HCT116 (cell line): ENCODE measurements at regions not wholly inside any gene's neighbourhood (a gene's known extent, or its start where the extent isn't known, plus 50 kb on each side); places are given as distances from the start of the nearest gene placed in this dataset.

Experiments
- ATAC-seq: fragments of 200-7000 bp; cut with Tn5 transposase; 2 replicates; pipeline ENCODE4 v1.9.1; 2020; ENCODE audit warnings: mild to moderate bottlenecking, moderate library complexity
- BruUV-seq: library from RNA; stranded (reverse); fragments of 400-500 nt; replicated peaks from 2 replicates; lab custom pipeline; 2021; lab: Mats Ljungman, UMichigan
- CTCF ChIA-PET: fragments of 300-600 bp; sonication (Branson Sonifier 250); formaldehyde crosslinking; loops from one replicate; lab custom pipeline; 2021; ENCODE audit warnings: antibody characterized with exemption; lab: Charles Lee
- POLR2A ChIA-PET: fragments of 300-600, 350-600 bp; sonication (Branson Sonifier 250); formaldehyde crosslinking; loops from one replicate; lab custom pipeline; 2021; ENCODE audit warnings: antibody characterized with exemption; lab: Charles Lee
- RAD21 ChIA-PET, 2 experiments: fragments of 300-600 bp; sonication (Branson Sonifier 250); formaldehyde crosslinking; loops; one replicate each; lab custom pipeline; 2023; ENCODE audit warnings: low total read pairs in 2 of 2; ENCODE audit not compliant: uncharacterized antibody in 2 of 2, unreplicated experiment in 2 of 2, low non-redundant PET in 1 of 2; lab: Charles Lee
- DNase-seq: peaks from one replicate; pipeline ENCODE4 v3.0.0-alpha.2; 2010; ENCODE audit warnings: low read depth, low spot score
- H2AFZ ChIP-seq: fragments of 200-600 bp; shearing (Covaris generic), sonication (generic); 2 replicates; pipeline ENCODE4 v1.6.1; 2017; ENCODE audit warnings: low read depth, mixed run types, mixed read lengths, antibody characterized with exemption, low read length; ENCODE audit not compliant: poor library complexity, severe bottlenecking
- H3K27ac ChIP-seq: 2 replicates; pipeline ENCODE4 v1.5.1; 2012; ENCODE audit warnings: low read depth, low read length
- H3K27me3 ChIP-seq: fragments of 200-600 bp; sonication (generic); 2 replicates; pipeline ENCODE4 v1.6.1; 2016; ENCODE audit warnings: mixed run types, low read length, mixed read lengths; ENCODE audit not compliant: insufficient read depth
- H3K36me3 ChIP-seq, 2 experiments: fragments of 200-500 bp in 1 of 2; fragments of 200-600 bp in 1 of 2; sonication (Bioruptor generic) in 1 of 2; sonication (generic) in 1 of 2; 2 replicates each; pipeline versions ENCODE4 v1.5.1 to v1.6.1; 2014 to 2016; ENCODE audit warnings: low read length in 2 of 2, inconsistent platforms in 1 of 2, mixed read lengths in 1 of 2, mixed run types in 1 of 2; ENCODE audit not compliant: insufficient read depth in 2 of 2, control insufficient read depth in 1 of 2
- H3K4me1 ChIP-seq, 2 experiments: fragments of 200-600 bp in 1 of 2; sonication (generic) in 1 of 2; 2 replicates each; pipeline versions ENCODE4 v1.5.1 to v1.6.1; 2012 to 2017; ENCODE audit warnings: low read length in 2 of 2, inconsistent platforms in 1 of 2, mild to moderate bottlenecking in 1 of 2, mixed read lengths in 1 of 2, mixed run types in 1 of 2, moderate library complexity in 1 of 2; ENCODE audit not compliant: insufficient read depth in 2 of 2, control insufficient read depth in 1 of 2
- H3K4me2 ChIP-seq: fragments of 200-600 bp; sonication (generic); 2 replicates; pipeline ENCODE4 v1.6.1; 2017; ENCODE audit warnings: mixed run types, low read length, mixed read lengths
- H3K4me3 ChIP-seq, 2 experiments: fragments of 200-600 bp in 1 of 2; sonication (generic) in 1 of 2; replicated peaks in 1 of 2; 2 replicates each; pipeline ENCODE4 v1.5.1; 2011 to 2016; ENCODE audit warnings: low read length in 2 of 2, control low read depth in 1 of 2, low read depth in 1 of 2, mild to moderate bottlenecking in 1 of 2, mixed read lengths in 1 of 2, mixed run types in 1 of 2
- H3K79me2 ChIP-seq: fragments of 200-600 bp; sonication (generic); 2 replicates; pipeline ENCODE4 v1.6.1; 2017; ENCODE audit warnings: mild to moderate bottlenecking, mixed run types, low read length, moderate library complexity, mixed read lengths; ENCODE audit not compliant: insufficient read depth
- H3K9ac ChIP-seq: fragments of 200-600 bp; sonication (generic); 2 replicates; pipeline ENCODE4 v1.6.1; 2016; ENCODE audit warnings: low read length, mixed read lengths
- H3K9me2 ChIP-seq: fragments of 200-600 bp; sonication (generic), shearing (Covaris generic); 2 replicates; pipeline ENCODE4 v1.6.1; 2017; ENCODE audit warnings: mixed run types, mild to moderate bottlenecking, moderate library complexity; ENCODE audit not compliant: insufficient read depth
- H3K9me3 ChIP-seq, 2 experiments: fragments of 200-500 bp in 1 of 2; fragments of 200-600 bp in 1 of 2; sonication (Bioruptor generic) in 1 of 2; sonication (generic) in 1 of 2; 2 replicates each; pipeline ENCODE4 v1.6.1; 2014 to 2017; ENCODE audit warnings: low read length in 2 of 2, mixed read lengths in 2 of 2, inconsistent platforms in 1 of 2, low read depth in 1 of 2, mild to moderate bottlenecking in 1 of 2, mixed run types in 1 of 2, moderate library complexity in 1 of 2; ENCODE audit not compliant: control insufficient read depth in 1 of 2, insufficient read depth in 1 of 2
- H4K20me1 ChIP-seq: fragments of 200-600 bp; sonication (generic), shearing (Covaris generic); 2 replicates; pipeline ENCODE4 v1.6.1; 2017; ENCODE audit warnings: mixed run types, mild to moderate bottlenecking, moderate library complexity; ENCODE audit not compliant: insufficient read depth
- CBX3 ChIP-seq: IDR thresholded peaks from 2 replicates; pipeline ENCODE4 v1.6.1; 2012; ENCODE audit warnings: low read depth
- EZH2phosphoT487 ChIP-seq: fragments of 200-600 bp; IDR thresholded peaks from 2 replicates; pipeline ENCODE4 v1.6.1; 2018; ENCODE audit warnings: antibody characterized with exemption, borderline replicate concordance
- FOSL1 ChIP-seq: IDR thresholded peaks from 2 replicates; pipeline ENCODE4 v1.6.1; 2012; ENCODE audit warnings: low read depth
- JUND ChIP-seq: IDR thresholded peaks from 2 replicates; pipeline ENCODE4 v1.6.1; 2012
- POLR2A ChIP-seq: IDR thresholded peaks from 2 replicates; pipeline ENCODE4 v1.7.0; 2011; ENCODE audit warnings: borderline replicate concordance; ENCODE audit not compliant: insufficient read depth, insufficient read length; ENCODE audit errors: extremely low read depth
- POLR2AphosphoS5 ChIP-seq: IDR thresholded peaks from 2 replicates; pipeline ENCODE4 v1.6.1; 2011; ENCODE audit warnings: mild to moderate bottlenecking, low read depth, low read length, moderate library complexity
- SIN3A ChIP-seq: IDR thresholded peaks from 2 replicates; pipeline ENCODE4 v1.6.1; 2012; ENCODE audit warnings: low read depth
- YY1 ChIP-seq: IDR thresholded peaks from 2 replicates; pipeline ENCODE4 v1.6.1; 2011; ENCODE audit warnings: low read length, low read depth, moderate library complexity, mild to moderate bottlenecking; ENCODE audit not compliant: insufficient replicate concordance; ENCODE audit errors: extremely low read depth
- intact Hi-C: fragments of 100-400 bp; cut with micrococcal nuclease; formaldehyde crosslinking; loops from 2 replicates; pipeline ENCODE4 v1.10.0; 2022
- TF ChIP-seq, protein P1 (sequence below): IDR thresholded peaks from 2 replicates; pipeline ENCODE4 v1.6.1; 2012
- TF ChIP-seq, protein P2 (sequence below), 3 experiments: fragments of 200-600 bp in 1 of 3; sonication (generic) in 1 of 3; IDR thresholded peaks in 2 of 3; conservative IDR thresholded peaks in 1 of 3; 2 replicates each; pipeline ENCODE4 v1.5.1; 2012 to 2017; ENCODE audit warnings: low read depth in 2 of 3, low read length in 2 of 3, antibody characterized with exemption in 1 of 3, borderline replicate concordance in 1 of 3, control low read depth in 1 of 3, mild to moderate bottlenecking in 1 of 3, mixed read lengths in 1 of 3, mixed run types in 1 of 3, moderate library complexity in 1 of 3; ENCODE audit not compliant: insufficient read depth in 1 of 3

DNA sequence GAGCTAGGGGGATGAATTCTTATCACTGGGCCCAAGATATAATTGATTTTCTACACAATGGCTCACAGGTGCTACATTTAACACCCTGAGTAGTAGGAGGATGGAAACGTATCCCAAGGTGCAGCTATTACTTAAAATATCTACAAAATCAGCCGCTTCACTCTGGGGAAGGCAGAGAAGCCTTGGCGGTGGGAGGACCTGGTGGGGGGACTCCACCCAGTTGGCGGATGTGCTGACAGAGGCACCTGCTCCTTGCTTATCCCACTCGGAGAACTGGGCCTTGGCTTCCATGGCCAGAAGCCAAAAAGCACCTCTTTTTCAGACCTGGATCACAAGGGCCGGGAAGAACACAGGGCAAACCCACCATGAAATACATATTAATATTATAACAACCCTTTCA is 106.3 kb downstream of the OTX2 start:
- no peaks in the 10 kb centered on the region for H3K79me2 ChIP-seq
- no TSS peak for BruUV-seq
- no peaks in the 10 kb centered on the region for H3K9me3 ChIP-seq
- no peaks in the 10 kb centered on the region for H3K9me2 ChIP-seq
- no peak overlapping the region for H3K27ac ChIP-seq
- peaks cover 31% of the 10 kb centered on the region for H3K27me3 ChIP-seq
- RAD21 ChIA-PET, result no interaction called here
- H3K4me1 ChIP-seq, result no peaks in the 10 kb centered on the region
- no peak overlapping the region for H3K4me2 ChIP-seq
- TF ChIP-seq SIN3A, result no peak
- TF ChIP-seq, protein P1, sequence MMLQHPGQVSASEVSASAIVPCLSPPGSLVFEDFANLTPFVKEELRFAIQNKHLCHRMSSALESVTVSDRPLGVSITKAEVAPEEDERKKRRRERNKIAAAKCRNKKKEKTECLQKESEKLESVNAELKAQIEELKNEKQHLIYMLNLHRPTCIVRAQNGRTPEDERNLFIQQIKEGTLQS, result no peak
- no peak for TF ChIP-seq POLR2AphosphoS5
- no peak for TF ChIP-seq EZH2phosphoT487
- TF ChIP-seq POLR2A, result no peak
- no peak for TF ChIP-seq JUND
- TF ChIP-seq, all 23 proteins: peak for 0
- no peak overlapping the region for H3K9ac ChIP-seq
- H3K36me3 ChIP-seq, result no peaks in the 10 kb centered on the region
- no peaks in the 10 kb centered on the region for H4K20me1 ChIP-seq
- ATAC-seq (no peak), DNase-seq (no peak)
- ChIA-PET CTCF (no interaction called here), POLR2A (no interaction called here)
- H3K4me3 ChIP-seq, result no peak overlapping the region
- no peak overlapping the region for H2AFZ ChIP-seq
- intact Hi-C loops, result no loop called here

DNA sequence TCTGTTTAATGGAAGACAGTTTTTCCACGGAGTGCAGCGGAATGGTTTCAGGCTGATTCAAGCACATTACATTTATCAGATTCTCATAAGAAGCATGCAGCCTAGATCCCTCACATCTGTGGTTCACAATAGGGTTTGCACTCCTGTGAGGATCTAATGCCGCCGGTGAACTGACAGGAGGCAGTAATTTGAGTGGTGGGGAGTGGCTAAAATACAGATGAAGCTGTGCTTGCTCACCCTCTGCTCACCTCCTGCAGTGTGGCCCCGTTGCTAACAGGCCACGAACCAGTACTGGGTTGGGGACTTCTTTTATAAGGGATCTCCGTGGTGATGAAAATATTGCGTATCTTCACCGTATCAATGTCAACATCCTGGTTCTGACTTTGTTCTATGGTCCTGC is 107.8 kb downstream of the OTX2 start:
- POLR2A ChIA-PET, result no interaction called here
- intact Hi-C loops, result no loop called here
- no peak for ATAC-seq

More for the DNA sequence above, 107.8 kb downstream of the OTX2 start:
- no peak for TF ChIP-seq FOSL1
- TF ChIP-seq CBX3, result no peak
- TF ChIP-seq, protein P2, sequence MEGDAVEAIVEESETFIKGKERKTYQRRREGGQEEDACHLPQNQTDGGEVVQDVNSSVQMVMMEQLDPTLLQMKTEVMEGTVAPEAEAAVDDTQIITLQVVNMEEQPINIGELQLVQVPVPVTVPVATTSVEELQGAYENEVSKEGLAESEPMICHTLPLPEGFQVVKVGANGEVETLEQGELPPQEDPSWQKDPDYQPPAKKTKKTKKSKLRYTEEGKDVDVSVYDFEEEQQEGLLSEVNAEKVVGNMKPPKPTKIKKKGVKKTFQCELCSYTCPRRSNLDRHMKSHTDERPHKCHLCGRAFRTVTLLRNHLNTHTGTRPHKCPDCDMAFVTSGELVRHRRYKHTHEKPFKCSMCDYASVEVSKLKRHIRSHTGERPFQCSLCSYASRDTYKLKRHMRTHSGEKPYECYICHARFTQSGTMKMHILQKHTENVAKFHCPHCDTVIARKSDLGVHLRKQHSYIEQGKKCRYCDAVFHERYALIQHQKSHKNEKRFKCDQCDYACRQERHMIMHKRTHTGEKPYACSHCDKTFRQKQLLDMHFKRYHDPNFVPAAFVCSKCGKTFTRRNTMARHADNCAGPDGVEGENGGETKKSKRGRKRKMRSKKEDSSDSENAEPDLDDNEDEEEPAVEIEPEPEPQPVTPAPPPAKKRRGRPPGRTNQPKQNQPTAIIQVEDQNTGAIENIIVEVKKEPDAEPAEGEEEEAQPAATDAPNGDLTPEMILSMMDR (IDR thresholded peaks at IDR 0.05 in 2 of 3, conservative IDR thresholded peaks at IDR 0.05 in 1 of 3; ENCODE audit: borderline replicate concordance in 1 of 3, insufficient read depth in 1 of 3, low read depth in 2 of 3, low read length in 2 of 3), result no peak
- no peak for TF ChIP-seq YY1
- RAD21 ChIA-PET, result no interaction called here
- no peak overlapping the region for H3K27ac ChIP-seq
- CTCF ChIA-PET, result no interaction called here
- H3K4me2 ChIP-seq, result no peak overlapping the region
- H3K4me1 ChIP-seq, result no peaks in the 10 kb centered on the region
- no peak overlapping the region for H3K9ac ChIP-seq
- H3K9me2 ChIP-seq, result no peaks in the 10 kb centered on the region
- H3K4me3 ChIP-seq, result no peak overlapping the region
- H3K79me2 ChIP-seq, result no peaks in the 10 kb centered on the region
- H2AFZ ChIP-seq, result no peak overlapping the region
- BruUV-seq, result no TSS peak
- H3K27me3 ChIP-seq, result peaks cover 19% of the 10 kb centered on the region; the same call in 1 of the 2 replicates
- no peaks in the 10 kb centered on the region for H3K36me3 ChIP-seq
- DNase-seq, result no peak
- no peaks in the 10 kb centered on the region for H3K9me3 ChIP-seq
- no peaks in the 10 kb centered on the region for H4K20me1 ChIP-seq
